Astrocyte of the cerebellum (primary cell): ENCODE measurements at regions not wholly inside any gene's neighbourhood (a gene's known extent, or its start where the extent isn't known, plus 50 kb on each side); places are given as distances from the start of the nearest gene placed in this dataset.
A peak's percentile ranks its signal among the peaks of the same experiment; 100 is the strongest.
"Not testable (repeated sequence)": the region's sequence is repeated elsewhere in the genome, so short reads cannot be mapped to it uniquely, and the experiment has no call there.

ENCODE experiments used
- DNase-seq: peaks from one replicate; pipeline ENCODE4 v3.0.0-alpha.2; 2011; ENCODE audit warnings: low read depth
- H3K4me3 ChIP-seq: 2 replicates; pipeline ENCODE4 v1.5.1; 2011; ENCODE audit warnings: mild to moderate bottlenecking, low read depth, low read length, moderate library complexity
- in situ Hi-C: cut with HindIII; loops from 2 replicates; pipeline ENCODE4 v1.10.0; 2017; ENCODE audit warnings: low sequenced_read_pairs
- TF ChIP-seq, protein P1 (sequence below): IDR thresholded peaks from 2 replicates; pipeline ENCODE4 v1.5.1; 2012; ENCODE audit warnings: low read length, low read depth, moderate library complexity, mild to moderate bottlenecking; ENCODE audit errors: missing control alignments

GRCh38 chr2:180823546-180824141, 156.8 kb upstream of the UBE2E3 start:
- in situ Hi-C loops, result no loop called here
- TF ChIP-seq, protein P1, sequence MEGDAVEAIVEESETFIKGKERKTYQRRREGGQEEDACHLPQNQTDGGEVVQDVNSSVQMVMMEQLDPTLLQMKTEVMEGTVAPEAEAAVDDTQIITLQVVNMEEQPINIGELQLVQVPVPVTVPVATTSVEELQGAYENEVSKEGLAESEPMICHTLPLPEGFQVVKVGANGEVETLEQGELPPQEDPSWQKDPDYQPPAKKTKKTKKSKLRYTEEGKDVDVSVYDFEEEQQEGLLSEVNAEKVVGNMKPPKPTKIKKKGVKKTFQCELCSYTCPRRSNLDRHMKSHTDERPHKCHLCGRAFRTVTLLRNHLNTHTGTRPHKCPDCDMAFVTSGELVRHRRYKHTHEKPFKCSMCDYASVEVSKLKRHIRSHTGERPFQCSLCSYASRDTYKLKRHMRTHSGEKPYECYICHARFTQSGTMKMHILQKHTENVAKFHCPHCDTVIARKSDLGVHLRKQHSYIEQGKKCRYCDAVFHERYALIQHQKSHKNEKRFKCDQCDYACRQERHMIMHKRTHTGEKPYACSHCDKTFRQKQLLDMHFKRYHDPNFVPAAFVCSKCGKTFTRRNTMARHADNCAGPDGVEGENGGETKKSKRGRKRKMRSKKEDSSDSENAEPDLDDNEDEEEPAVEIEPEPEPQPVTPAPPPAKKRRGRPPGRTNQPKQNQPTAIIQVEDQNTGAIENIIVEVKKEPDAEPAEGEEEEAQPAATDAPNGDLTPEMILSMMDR, result no peak
- DNase-seq, result peak; percentile 11
- no peak overlapping the region for H3K4me3 ChIP-seq

DNA sequence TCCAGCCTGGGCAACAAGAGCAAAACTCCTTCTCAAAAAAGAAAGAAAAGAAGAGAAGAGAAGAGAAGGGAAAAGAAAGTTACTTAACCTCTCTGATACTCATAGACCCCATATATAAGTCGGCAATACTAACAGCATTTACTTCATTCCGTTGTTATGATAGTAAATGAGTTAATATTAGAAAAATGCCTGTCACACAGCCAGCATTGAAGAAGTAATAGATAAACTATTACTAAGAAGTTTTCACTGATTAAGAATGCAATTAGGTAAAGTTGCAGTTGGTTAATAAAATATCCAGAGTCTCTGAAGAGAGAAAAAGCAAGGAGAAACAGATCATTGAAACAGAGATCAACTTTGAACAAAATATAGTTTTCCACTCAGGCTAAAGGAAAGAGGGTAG, 161.3 kb upstream of the UBE2E3 start:
- TF ChIP-seq, protein P1, result no peak
- in situ Hi-C loops, result no loop called here
- no peak for DNase-seq
- no peak overlapping the region for H3K4me3 ChIP-seq

GRCh38 chr2:180818700-180819099, 161.7 kb upstream of the UBE2E3 start:
- in situ Hi-C loops, H3K4me3 ChIP-seq, DNase-seq: not testable (repeated sequence)

DNA sequence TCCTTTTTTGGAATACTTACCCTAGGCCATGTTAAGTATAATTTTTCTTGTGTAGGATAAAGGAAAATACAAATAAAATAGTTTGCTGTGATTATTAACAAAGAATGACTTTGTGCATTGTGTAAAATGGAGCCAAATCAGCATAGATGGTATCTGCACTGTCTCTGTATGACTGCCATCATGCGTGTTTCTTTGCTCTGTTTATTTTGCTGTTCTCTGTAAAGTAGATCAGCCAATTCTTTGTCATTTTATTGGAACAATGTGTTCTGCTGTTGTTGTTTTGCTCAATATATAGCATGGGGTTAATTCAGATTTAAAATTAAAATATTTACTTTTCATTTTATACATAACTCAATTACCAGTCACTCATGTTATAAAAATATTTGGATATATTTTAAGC, 181.3 kb upstream of the UBE2E3 start:
- in situ Hi-C loops, result no loop called here
- H3K4me3 ChIP-seq, result no peak overlapping the region
- no peak for DNase-seq
- TF ChIP-seq, protein P1, result no peak

- TF ChIP-seq, protein P1, result no peak
- in situ Hi-C loops, result no loop called here
- H3K4me3 ChIP-seq, result no peak overlapping the region
- DNase-seq, result no peak
Measured at GRCh38 chr2:180790891-180791290, 189.5 kb upstream of the UBE2E3 start.

- in situ Hi-C loops, result no loop called here
Measured at GRCh38 chr2:180787330-180787729, 193.1 kb upstream of the UBE2E3 start.

GRCh38 chr2:180781276-180781675, 199.1 kb upstream of the UBE2E3 start:
- in situ Hi-C loops, result no loop called here
- DNase-seq, result no peak
- no peak overlapping the region for H3K4me3 ChIP-seq
- TF ChIP-seq, protein P1, result no peak

More at GRCh38 chr2:180787330-180787729, 193.1 kb upstream of the UBE2E3 start:
- TF ChIP-seq, protein P1, result no peak
- H3K4me3 ChIP-seq, result no peak overlapping the region
- peak; percentile 34 for DNase-seq
